Central memory CD4-positive, alpha-beta T cell (primary cell): ENCODE measurements at regions not wholly inside any gene's neighbourhood (a gene's known extent, or its start where the extent isn't known, plus 50 kb on each side); places are given as distances from the start of the nearest gene placed in this dataset.

ENCODE experiments used
- DNase-seq: peaks from one replicate; pipeline ENCODE4 v3.0.0; 2022

DNA sequence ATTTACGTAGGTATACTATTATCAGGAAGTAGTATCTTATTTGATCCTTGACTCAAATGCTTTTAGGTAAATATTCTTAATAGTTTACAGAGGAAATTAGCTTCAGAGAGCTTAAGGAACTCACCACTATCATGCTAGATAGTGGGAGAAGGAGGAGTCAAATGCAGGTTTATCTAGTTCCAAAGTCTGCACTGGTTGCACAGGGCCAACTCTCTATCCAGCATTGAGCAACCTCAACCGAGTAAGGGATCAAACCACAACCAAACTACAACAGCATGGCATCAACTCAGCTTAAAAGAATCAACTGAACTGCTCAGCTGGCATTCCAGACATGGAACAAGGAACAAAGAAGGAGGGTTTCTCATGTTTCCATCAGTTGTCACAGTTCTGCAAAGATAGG is 306.0 kb downstream of the MAF start:
- no peak for DNase-seq

DNA sequence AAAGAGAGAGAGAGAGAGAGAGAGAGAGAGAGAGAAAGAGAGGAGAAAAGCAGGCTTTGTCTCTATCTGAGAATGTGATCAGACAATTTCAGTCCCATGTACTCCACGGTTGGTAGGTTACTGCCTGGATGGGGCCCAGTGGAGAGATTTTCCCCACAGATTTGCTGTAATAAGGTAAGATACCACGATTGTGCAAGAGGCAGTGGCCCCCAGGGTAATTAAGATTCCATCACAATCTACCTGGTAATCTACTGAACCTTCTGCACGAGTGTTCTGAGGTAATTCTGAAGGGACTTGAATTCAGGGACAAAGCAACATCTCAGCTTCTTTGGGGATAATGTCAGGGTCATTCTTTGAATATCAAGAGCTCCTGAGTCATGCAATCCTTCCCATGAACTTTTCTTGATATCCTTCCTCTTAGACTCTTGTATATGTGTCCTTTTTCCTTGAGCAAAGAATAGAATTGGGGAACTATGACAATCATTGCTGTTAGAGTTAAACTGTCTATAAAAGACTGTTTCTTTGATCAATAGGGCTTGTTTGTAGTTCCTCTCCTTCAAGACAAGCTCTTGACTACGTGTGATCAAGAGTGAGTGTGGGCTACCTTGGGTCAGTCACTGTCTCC is 306.6 kb downstream of the MAF start:
- DNase-seq: no peak

DNA sequence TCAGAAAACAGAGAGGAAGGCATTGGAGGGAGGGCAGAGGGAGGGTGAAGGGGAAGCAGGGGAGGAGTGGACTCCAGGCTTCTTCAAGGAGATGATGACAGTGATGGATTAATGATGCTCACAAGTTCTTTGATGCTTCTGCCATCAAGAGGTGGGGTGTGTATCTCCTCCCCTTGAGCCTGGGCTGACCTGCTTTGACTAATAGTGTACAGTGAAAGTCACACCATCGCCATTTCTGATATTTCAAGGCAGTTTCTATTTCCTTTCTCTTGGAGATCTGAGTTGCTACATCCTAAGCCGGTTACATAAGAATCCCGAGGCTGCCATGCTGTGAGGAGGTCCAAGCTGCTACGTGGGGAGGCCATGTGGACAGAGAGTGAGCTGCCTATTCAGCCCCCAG is 312.5 kb downstream of the MAF start:
- no peak for DNase-seq

DNA sequence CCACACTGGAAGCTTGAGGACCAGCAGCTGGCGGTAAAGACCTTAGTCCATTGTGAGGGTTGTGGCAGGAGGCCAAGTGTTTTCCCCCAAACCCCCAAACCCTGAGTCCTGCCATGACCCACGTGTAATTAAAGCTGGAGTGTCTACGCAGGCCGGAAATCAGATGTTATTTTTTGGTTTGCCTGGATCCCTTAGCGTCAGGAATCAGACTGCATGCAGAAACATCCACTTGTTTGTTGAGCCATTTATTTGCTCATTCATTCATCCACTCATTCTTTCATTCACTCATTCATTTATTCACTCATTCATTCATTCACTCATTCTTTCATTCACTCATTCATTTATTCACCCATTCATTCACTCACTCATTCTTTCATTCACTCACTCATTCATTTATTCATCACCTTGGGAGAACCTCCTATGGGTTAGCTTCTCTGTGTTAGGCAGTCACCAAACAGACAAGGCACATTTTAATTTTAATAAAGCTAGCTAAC is 313.1 kb downstream of the MAF start:
- DNase-seq: no peak

DNA sequence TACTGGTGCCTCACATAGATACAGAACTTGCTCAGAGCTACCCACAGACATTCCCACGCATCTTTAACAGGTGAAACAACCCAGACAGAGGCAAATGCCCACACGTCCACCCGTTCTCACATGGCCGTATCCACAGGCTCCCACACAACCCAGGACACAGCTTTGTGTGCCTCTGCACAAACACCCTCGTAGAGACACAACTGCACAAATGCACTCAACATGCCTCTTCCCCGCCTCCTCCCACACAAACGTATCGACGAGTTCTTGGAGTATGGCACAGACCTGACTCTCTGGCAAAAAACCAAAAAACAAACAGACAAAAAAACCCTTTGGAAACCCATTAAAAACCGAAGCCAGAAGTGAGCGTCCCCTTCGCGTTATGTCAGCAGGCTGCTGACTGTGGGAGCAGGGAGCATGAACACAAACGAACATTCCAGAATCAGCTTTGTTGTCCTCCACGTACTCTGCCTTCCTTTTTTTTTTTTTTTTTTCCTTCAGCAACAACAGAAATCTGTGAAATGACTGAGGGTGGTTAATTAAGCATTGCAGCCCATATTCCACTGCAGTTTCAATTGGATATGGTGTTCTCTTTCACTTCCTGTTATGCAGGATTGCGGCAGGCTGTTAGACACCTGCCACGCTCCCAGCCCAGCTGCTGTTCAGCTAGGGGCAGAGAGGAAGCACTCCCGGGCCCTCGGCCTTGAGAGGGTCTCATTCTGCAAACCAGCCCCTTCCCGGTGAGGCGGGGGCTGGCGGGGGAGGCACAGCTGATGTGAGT is 313.7 kb downstream of the MAF start:
- DNase-seq: peak; percentile 19

DNA sequence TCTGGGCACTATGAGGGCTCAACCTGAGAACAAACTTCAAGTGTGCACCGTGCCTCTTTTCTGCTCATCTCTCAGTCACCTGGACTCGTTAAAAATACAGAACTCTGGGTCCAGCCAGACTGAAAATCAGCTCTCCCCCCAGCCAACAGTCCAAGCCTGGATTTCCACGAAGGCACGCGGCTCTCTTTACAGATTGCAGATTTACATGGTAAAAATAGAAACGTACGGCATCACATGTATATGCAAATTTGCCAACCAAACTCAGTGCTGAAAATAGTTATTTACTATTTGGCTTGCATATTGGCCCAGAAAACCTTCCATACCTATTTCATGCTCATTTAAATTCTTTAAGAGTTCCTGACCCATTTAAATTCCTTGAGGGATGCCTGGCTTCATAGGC is 315.8 kb downstream of the MAF start:
- no peak for DNase-seq

DNA sequence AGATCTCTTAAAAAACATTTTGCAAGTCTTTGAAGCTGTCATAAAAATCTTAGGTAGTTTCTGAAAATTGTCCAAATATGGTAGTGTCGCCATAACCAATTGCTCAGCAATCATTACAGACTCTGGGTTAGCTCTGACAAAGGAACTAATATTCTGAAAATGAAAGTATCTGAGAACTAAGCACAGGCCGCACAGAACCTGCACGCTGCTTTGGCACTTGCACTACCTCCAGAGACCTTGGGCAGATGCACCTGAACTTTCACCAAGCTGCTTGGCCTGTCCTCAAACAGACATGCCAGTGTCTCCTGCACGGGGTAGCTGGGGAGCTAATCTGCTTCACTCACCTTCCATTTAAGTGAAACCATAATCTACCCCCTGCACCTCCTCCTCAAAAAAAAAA is 317.0 kb downstream of the MAF start:
- peak; percentile 58 for DNase-seq

DNA sequence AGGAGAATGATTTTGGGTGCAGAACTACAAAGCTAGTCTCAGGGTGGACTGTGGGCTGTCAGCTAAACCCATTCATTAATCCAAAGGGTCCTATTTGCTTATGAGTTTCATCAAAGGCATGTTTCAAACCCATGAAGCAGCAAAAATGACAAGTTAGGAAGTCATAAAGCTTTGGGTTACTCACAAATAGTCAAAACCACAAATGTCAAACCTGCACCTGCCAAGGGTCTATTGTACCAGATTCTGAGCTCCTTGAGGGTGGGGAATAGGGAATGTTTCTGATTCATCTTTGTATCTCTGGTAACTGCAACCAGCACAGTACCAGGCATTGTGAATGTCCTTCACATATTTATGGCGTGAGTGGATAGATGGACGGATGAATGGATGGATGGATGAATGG is 317.7 kb downstream of the MAF start:
- DNase-seq: no peak

DNA sequence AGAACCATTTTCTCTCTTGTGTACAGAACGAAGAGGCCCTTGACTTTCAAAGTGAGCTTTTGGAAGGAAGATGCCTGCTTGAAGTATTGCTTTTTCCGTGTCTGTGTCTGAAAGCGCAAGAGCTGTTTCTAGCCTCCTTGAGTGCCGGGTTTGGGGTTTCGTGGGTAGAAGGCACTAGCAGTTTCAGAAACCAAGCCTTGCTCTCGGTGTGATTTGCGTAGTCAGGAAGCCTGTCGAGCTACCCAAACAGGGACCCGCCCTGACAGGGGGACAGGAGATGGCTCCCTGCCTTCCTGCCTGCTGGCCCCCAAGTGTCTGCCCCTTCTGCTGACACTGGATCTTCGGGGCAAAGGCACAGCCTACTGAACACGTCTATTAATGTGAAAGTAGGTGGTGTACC is 322.0 kb downstream of the MAF start:
- peak; percentile 78 for DNase-seq

DNA sequence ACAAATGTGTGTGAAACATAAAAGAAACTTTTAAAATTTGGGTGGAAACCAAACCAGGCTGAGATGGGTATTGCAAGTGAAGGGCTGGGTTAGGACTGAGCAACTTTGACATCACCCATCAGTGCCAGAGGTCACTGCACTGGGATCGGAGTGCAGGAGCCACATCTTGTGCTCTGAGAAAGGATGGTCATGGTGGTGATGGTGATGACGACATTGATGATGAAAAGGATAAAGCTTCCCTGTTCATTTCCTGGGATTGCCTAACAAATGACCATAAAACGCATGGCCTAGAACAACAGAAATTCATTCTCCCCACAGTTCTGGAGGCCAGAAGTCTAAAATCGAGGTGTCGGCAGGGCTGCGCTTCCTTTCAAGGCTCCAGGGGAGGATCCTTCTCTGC is 324.0 kb downstream of the MAF start:
- DNase-seq: no peak

DNA sequence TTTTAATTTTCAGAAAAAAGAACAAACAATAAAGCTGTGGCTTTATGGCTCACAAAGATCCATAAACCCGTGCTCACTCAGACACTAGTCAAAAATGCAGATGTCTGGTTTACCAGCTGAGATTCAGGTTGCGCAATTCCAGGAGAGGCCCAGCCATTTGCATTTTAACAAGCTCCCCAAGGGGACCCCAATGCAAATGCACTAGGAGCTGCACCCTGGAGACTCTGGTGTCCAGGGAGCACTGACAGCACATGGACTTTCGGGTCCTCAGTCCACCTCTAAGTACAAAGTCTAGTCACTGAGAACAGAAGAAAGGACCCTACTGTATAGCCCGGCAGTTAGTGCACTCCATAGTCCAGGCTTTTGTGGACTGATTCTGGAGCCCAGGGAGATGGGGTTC is 326.3 kb downstream of the MAF start:
- DNase-seq: no peak

DNA sequence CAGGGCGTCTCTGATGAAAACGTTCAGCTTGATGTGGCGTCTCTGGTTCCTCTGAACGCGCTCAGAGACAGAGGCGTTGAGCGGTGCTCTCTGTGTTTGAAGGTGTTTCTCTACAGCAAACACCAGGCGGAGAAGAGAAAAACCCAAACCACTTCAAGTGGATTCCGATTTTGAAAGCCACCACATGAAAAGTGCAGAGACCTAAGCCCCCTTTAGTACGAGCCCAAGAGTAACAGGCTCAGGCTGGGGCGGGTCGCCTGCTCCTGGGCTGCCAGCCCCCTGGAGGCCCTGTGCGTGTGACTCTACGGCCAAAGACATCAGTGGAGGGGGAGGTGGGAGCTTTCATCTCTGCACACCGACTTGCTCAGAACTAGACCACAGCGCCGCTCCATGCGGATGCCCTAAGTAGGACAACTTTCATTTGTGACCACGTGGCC is 328.4 kb downstream of the MAF start:
- DNase-seq: peak; percentile 81

DNA sequence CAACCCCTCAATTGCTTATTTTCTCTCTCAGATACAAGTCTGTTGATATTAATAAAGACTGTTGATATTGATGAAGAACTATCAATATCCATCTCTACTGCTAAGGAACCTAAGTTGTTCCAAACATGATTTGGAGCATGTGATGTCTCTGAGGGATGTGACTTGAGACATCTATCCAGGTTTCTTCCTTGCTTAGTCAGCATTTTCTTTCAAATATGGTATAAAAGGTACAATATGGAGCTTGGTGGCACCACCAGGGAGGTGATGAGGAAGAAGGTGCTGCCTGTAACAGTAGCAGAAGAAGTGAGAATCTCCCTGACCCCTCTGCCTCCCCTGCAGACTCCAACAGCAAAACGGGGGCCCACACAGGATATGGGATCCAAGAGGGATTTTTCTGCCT is 329.0 kb downstream of the MAF start:
- no peak for DNase-seq

DNA sequence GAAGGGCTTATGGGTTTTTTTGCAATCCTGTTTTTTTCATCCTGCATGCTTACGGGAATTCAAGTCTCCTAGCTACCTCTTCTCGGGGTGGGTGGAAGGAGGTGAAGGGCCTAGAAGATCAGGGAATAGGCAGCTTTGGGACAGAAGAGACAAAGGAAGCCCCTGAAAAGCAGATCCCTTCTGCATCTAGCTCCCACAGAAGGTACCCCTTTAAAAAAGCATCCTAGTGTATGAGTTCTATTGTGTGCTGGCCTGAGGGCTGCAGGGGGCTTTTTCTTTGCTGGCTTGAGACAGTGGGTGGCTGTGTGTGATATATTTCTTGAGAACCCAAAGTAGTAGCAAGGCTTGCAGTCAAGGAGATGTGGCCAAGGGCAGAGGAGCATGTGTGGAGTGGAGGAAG is 330.5 kb downstream of the MAF start:
- no peak for DNase-seq

DNA sequence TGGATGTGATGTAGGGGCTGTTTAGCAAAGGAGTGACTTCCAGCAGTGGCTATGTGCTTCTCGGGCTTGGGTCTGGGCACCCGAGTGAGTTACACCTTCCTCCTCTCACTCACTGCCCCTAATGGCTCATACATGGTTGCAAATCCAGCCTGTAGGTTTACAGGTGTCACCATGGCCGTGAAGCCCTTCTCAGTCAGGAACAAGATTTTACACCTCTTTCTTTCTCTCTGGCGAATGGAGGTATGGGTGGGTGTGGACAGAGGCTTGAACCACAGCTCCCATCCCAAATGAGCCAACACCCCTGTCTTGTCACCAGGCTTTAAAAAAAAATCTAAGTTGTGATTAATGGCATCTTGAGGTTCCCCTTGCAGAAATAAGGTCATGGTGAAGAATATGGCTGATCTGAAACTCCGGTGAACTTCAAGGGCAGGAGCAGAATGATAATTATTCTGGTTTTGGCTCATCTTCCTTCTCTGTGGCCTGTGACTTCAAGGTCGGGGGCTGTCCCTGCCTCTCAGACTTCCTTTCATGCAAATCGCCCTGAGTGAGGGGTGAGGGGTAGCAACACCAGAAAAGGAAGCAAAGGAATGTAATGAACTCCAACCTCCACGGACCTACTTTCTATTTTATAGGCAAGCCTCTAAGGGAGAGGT is 331.2 kb downstream of the MAF start:
- DNase-seq: peak; percentile 59

DNA sequence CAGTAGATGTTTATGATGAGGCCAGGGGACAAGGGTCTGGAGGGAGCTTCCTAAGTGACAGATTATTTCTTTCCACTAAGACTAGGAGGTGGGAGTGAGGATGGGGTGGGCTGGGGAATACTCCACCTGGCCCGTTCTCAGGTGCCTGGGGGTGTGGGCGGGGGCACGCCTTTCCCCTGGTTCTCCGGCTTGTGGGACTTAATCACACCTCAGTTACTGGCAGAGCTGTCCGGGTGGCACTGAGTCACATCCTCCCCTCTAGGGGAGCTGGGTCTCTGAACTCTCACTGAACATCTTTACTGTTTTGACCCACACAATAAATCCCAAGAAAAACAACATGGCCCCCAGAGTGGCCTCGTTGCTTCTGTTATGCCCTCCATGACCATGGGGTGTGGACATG is 332.8 kb downstream of the MAF start:
- no peak for DNase-seq

DNA sequence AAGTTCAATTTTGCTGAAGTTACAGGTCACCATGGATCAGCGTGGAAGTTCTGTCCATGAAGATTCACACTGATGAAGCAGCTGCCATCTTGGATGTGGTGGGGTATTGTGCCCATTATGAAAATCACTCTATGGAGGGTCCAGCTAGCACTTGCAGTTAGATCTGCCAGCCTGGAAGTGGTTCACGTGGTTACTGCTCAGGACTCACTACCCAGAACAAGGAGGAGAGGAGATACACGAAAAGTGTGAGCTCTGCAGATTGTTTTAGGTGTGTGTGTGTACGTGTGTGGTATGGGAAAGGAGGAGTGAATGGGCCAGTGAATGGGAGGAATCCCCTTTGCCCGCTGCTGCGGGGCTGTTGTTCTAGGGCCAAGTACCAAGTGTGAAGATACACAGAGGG is 333.4 kb downstream of the MAF start:
- no peak for DNase-seq

DNA sequence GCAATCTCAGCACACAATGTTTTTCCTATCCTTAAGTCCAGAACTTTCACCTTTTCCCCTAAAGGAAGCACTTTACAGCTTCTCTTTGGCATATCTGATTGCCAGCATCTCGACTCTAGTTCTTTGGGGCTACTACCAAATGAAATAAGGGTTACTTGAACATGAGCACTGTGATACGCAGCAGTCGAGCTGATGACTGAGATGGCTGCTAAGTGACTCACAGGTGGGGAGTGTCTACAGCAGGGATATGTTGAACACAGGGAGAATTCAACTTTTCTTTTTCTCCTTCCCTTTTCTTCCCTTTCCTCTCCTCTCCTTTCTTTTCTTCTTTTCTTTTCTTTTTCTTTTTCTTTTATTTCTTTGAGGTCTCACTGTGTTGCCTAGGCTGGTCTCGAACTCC is 334.8 kb downstream of the MAF start:
- DNase-seq: no peak

DNA sequence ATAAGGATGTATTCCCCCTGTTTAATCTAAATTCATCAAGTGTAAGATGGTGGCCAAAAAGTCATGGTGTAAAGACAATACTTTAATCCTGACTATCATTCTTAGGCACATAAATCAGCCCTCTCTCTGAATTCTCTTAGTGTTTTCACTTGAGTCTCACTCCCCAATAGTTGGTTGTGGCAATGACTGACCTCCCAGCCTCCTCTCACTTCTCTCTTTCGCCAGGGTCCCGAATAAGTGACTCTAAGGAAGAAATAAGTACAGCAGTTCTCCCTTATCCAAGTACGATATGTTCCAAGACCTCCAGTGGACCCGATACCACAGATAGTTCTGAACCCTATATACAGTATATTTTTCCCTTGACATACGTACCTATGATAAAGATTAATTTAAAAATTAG is 335.3 kb downstream of the MAF start:
- no peak for DNase-seq

DNA sequence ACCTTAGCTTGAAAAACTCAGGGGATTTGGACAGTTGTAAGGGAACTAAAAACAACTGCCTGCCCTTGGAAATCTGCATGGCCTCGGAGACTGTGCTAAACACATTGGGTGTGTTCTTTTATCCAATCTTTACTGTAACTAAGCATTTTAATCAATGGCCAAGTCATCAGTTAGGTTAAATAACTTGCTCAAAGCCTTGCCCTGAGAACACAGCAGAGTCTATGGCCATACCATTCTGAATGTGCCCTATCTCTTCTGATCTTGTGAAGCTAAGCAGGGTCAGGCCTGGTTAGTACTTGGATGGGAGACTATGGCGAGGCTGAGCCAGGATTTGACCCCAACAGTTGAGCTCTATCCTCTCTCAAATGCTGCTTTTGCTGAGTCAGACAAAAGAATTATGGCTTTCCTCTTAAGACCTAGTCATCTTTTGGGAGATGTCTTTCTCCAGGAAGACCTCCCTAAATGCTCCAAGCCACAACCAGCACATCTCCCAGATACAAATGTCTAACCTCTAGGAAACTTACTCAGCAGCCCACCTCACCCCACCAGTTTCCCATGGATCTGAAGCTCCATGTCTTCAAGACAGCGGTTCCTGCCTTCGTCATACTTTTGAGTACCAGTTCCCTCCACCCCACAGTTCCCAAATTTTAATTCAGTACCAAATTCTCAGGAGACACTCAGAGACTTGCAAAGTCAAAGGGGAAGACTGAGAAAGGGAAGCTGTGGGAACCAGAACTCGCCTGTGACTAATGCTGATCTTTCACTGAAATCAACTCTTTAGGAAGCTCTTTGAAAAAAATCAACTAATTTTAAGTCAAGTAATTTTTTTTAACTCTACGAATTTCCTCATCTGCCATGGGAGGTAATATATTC is 336.1 kb downstream of the MAF start:
- DNase-seq: no peak

DNA sequence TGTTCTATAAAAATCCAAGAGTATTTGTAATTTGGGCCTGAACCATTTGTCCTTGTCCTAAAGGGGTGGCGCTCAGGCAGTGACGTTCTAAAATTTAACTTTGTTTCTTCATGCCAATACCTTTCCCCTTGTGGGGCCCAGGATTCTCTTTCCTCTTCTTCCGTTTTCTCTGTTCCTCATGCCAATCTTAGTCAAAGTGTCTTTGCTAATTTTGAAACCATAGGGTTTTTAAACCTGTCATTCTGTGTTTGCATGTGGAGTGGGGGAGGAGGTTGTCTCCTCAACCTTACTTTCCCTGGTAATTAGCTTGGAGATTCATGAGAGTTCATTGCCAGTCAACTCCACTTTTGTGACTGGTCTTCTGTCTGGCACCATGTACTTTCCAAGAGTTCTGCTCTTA is 337.1 kb downstream of the MAF start:
- no peak for DNase-seq
